ENCODE measurements at regions not wholly inside any gene's neighbourhood (a gene's known extent, or its start where the extent isn't known, plus 50 kb on each side); places are given as distances from the start of the nearest gene placed in this dataset.

DNA sequence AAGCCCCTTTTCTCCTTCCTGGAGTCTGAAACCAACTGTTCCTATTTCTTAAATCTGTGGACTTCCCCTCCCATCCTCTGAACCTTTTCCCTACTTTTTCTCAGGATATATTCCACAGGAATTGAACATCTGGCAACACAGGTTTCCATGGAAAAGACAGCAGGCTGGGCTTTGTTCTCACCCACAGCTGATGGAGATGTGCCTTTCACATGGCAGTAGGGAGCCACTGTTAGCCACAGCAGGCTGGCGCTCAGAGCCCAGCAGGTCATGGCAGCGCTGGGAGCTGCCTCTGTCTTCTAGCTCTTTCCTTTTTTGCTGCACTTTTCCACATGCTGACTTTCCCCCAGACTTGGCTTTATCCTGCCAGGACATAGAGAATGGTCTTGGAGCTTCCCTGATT lies 116.4 kb upstream of the NLRP1 start:
- TF ChIP-seq, protein P1, sequence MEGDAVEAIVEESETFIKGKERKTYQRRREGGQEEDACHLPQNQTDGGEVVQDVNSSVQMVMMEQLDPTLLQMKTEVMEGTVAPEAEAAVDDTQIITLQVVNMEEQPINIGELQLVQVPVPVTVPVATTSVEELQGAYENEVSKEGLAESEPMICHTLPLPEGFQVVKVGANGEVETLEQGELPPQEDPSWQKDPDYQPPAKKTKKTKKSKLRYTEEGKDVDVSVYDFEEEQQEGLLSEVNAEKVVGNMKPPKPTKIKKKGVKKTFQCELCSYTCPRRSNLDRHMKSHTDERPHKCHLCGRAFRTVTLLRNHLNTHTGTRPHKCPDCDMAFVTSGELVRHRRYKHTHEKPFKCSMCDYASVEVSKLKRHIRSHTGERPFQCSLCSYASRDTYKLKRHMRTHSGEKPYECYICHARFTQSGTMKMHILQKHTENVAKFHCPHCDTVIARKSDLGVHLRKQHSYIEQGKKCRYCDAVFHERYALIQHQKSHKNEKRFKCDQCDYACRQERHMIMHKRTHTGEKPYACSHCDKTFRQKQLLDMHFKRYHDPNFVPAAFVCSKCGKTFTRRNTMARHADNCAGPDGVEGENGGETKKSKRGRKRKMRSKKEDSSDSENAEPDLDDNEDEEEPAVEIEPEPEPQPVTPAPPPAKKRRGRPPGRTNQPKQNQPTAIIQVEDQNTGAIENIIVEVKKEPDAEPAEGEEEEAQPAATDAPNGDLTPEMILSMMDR (conservative IDR thresholded peaks at IDR 0.05 in 1 of 2, IDR thresholded peaks at IDR 0.05 in 1 of 2; ENCODE audit: extremely low read depth in 1 of 2, insufficient read depth in 1 of 2, low read depth in 1 of 2, low read length in 2 of 2), result no peak
- no peak for TF ChIP-seq EZH2 (IDR thresholded peaks at IDR 0.05; ENCODE audit: borderline replicate concordance, low read length)
